Stimulated activated CD4-positive, alpha-beta T cell treated with anti-CD3 and anti-CD28 coated beads, Interleukin-2, amount 100 ng/mL, for 48 hours (primary cell): ENCODE measurements at regions not wholly inside any gene's neighbourhood (a gene's known extent, or its start where the extent isn't known, plus 50 kb on each side); places are given as distances from the start of the nearest gene placed in this dataset.

Source experiments
- DNase-seq, 2 donors: peaks; one replicate each; pipeline ENCODE4 v3.0.0-alpha.2; 2020

- DNase-seq: no peak
Measured at GRCh38 chr2:33804155-33804554, 205.1 kb upstream of the FAM98A start.

GRCh38 chr2:33796511-33796910 lies 197.4 kb upstream of the FAM98A start:
- no peak for DNase-seq

- DNase-seq: no peak
Measured at GRCh38 chr2:33791625-33792024, 192.5 kb upstream of the FAM98A start.

GRCh38 chr2:33788044-33788443 lies 188.9 kb upstream of the FAM98A start:
- no peak for DNase-seq

GRCh38 chr2:33786881-33787280 lies 187.8 kb upstream of the FAM98A start:
- no peak for DNase-seq

- no peak for DNase-seq
Measured at GRCh38 chr2:33785201-33786106, 186.4 kb upstream of the FAM98A start.

- DNase-seq: no peak
Measured at GRCh38 chr2:33784488-33784887, 185.4 kb upstream of the FAM98A start.

- no peak for DNase-seq
Measured at GRCh38 chr2:33782395-33783230, 183.5 kb upstream of the FAM98A start.

- no peak for DNase-seq
Measured at GRCh38 chr2:33777786-33778185, 178.7 kb upstream of the FAM98A start.

GRCh38 chr2:33775306-33775705 lies 176.2 kb upstream of the FAM98A start:
- no peak for DNase-seq

- no peak for DNase-seq
Measured at GRCh38 chr2:33770023-33770422, 170.9 kb upstream of the FAM98A start.

- no peak for DNase-seq
Measured at GRCh38 chr2:33766175-33766574, 167.1 kb upstream of the FAM98A start.

GRCh38 chr2:33765122-33765521 lies 166.0 kb upstream of the FAM98A start:
- no peak for DNase-seq

GRCh38 chr2:33764551-33764950 lies 165.5 kb upstream of the FAM98A start:
- no peak for DNase-seq

GRCh38 chr2:33763671-33764310 lies 164.7 kb upstream of the FAM98A start:
- no peak for DNase-seq

GRCh38 chr2:33762636-33763035 lies 163.5 kb upstream of the FAM98A start:
- no peak for DNase-seq

- no peak for DNase-seq
Measured at GRCh38 chr2:33746208-33746800, 147.2 kb upstream of the FAM98A start.

- no peak for DNase-seq
Measured at GRCh38 chr2:33735096-33735495, 136.0 kb upstream of the FAM98A start.

- no peak for DNase-seq
Measured at GRCh38 chr2:33730804-33731203, 131.7 kb upstream of the FAM98A start.

- DNase-seq: no peak
Measured at GRCh38 chr2:33730193-33730592, 131.1 kb upstream of the FAM98A start.

GRCh38 chr2:33729353-33729752 lies 130.3 kb upstream of the FAM98A start:
- DNase-seq: no peak

GRCh38 chr2:33728106-33728505 lies 129.0 kb upstream of the FAM98A start:
- no peak for DNase-seq
